HEK293T (cell line): ENCODE measurements at regions not wholly inside any gene's neighbourhood (a gene's known extent, or its start where the extent isn't known, plus 50 kb on each side); places are given as distances from the start of the nearest gene placed in this dataset.

Experiments
- CTCF ChIA-PET: fragments of 350-600 bp; formaldehyde crosslinking; extraction: SDS; loops from one replicate; lab custom pipeline; 2021; ENCODE audit warnings: antibody characterized with exemption, inconsistent platforms; lab: Yijun Ruan, JAX
- POLR2A ChIA-PET: fragments of 350-600 bp; formaldehyde crosslinking; extraction: SDS; loops from one replicate; lab custom pipeline; 2020; ENCODE audit warnings: antibody characterized with exemption, inconsistent platforms; lab: Yijun Ruan, JAX
- DNase-seq: peaks from one replicate; pipeline ENCODE4 v3.0.0; 2012; ENCODE audit warnings: mixed read lengths; ENCODE audit errors: extremely low spot score
- ARNT ChIP-seq: fragments of 450-650 bp; IDR thresholded peaks from 2 replicates; pipeline ENCODE4 v1.6.1; 2017; ENCODE audit warnings: mild to moderate bottlenecking
- BHLHE40 ChIP-seq: fragments of 450-650 bp; IDR thresholded peaks from 2 replicates; pipeline ENCODE4 v1.6.1; 2016; ENCODE audit warnings: mild to moderate bottlenecking, moderate library complexity, borderline replicate concordance
- CTBP1 ChIP-seq: fragments of 450-650 bp; IDR thresholded peaks from 2 replicates; pipeline ENCODE4 v1.6.1; 2016; ENCODE audit warnings: borderline replicate concordance
- ELF4 ChIP-seq: fragments of 450-650 bp; IDR thresholded peaks from 2 replicates; pipeline ENCODE4 v1.6.1; 2017; ENCODE audit warnings: antibody characterized with exemption
- FOXA1 ChIP-seq: fragments of 450-650 bp; IDR thresholded peaks from 2 replicates; pipeline ENCODE4 v1.6.1; 2016; ENCODE audit warnings: mild to moderate bottlenecking
- FOXK2 ChIP-seq: fragments of 450-650 bp; IDR thresholded peaks from 2 replicates; pipeline ENCODE4 v1.6.1; 2016; ENCODE audit warnings: mild to moderate bottlenecking
- FOXM1 ChIP-seq: fragments of 450-650 bp; IDR thresholded peaks from 2 replicates; pipeline ENCODE4 v1.6.1; 2017; ENCODE audit warnings: mild to moderate bottlenecking, borderline replicate concordance
- HDGF ChIP-seq: fragments of 450-650 bp; IDR thresholded peaks from 2 replicates; pipeline ENCODE4 v1.6.1; 2017; ENCODE audit warnings: antibody characterized with exemption, borderline replicate concordance
- L3MBTL2 ChIP-seq: fragments of 450-650 bp; conservative IDR thresholded peaks from 2 replicates; pipeline ENCODE4 v1.6.1; 2016; ENCODE audit warnings: mild to moderate bottlenecking
- LEF1 ChIP-seq: fragments of 450-650 bp; IDR thresholded peaks from 2 replicates; pipeline ENCODE4 v1.6.1; 2017; ENCODE audit warnings: mild to moderate bottlenecking, borderline replicate concordance
- NFRKB ChIP-seq: fragments of 450-650 bp; IDR thresholded peaks from 2 replicates; pipeline ENCODE4 v1.6.1; 2016; ENCODE audit warnings: mild to moderate bottlenecking, moderate library complexity
- PKNOX1 ChIP-seq: fragments of 450-650 bp; IDR thresholded peaks from 2 replicates; pipeline ENCODE4 v1.6.1; 2016
- SP1 ChIP-seq: fragments of 450-650 bp; IDR thresholded peaks from 2 replicates; pipeline ENCODE4 v1.6.1; 2017
- SUZ12 ChIP-seq: fragments of 450-650 bp; IDR thresholded peaks from 2 replicates; pipeline ENCODE4 v1.6.1; 2016; ENCODE audit warnings: mild to moderate bottlenecking
- TARDBP ChIP-seq: fragments of 450-650 bp; IDR thresholded peaks from 2 replicates; pipeline ENCODE4 v1.6.1; 2016
- ZNF384 ChIP-seq: fragments of 450-650 bp; IDR thresholded peaks from 2 replicates; pipeline ENCODE4 v1.6.1; 2016

- ChIA-PET CTCF (no interaction called here), POLR2A (no interaction called here)
- TF ChIP-seq ARNT (no peak), ZNF384 (no peak), L3MBTL2 (no peak), CTBP1 (no peak), FOXK2 (no peak), SUZ12 (no peak), SP1 (no peak), NFRKB (no peak), TARDBP (no peak), ELF4 (no peak)
- no peak for DNase-seq
Observed at GRCh38 chr13:95457294-95457693, 95.2 kb upstream of the CLDN10 start.

GRCh38 chr13:95462801-95463200 is 89.7 kb upstream of the CLDN10 start:
- no peak for DNase-seq
- TF ChIP-seq FOXK2 (no peak), FOXM1 (no peak), PKNOX1 (no peak), ARNT (no peak), NFRKB (no peak), SP1 (no peak), ELF4 (no peak), SUZ12 (no peak), L3MBTL2 (no peak), HDGF (no peak), CTBP1 (no peak), FOXA1 (no peak), ZNF384 (no peak), LEF1 (no peak), TARDBP (no peak), BHLHE40 (no peak)
- ChIA-PET POLR2A (no interaction called here), CTCF (no interaction called here)

GRCh38 chr13:95463531-95463930 is 89.0 kb upstream of the CLDN10 start:
- DNase-seq: no peak
- CTCF ChIA-PET: no interaction called here
- TF ChIP-seq CTBP1 (no peak), ARNT (no peak), ELF4 (no peak), FOXA1 (no peak), BHLHE40 (no peak), TARDBP (no peak), SP1 (no peak), ZNF384 (no peak), FOXK2 (no peak), LEF1 (no peak), NFRKB (no peak), L3MBTL2 (no peak)
- POLR2A ChIA-PET: no interaction called here

- ChIA-PET POLR2A (no interaction called here), CTCF (no interaction called here)
- no peak for DNase-seq
- TF ChIP-seq LEF1: no peak
- no peak for TF ChIP-seq CTBP1
- no peak for TF ChIP-seq PKNOX1
- TF ChIP-seq HDGF: no peak
- TF ChIP-seq FOXA1: no peak
- TF ChIP-seq ARNT: no peak
- TF ChIP-seq BHLHE40: no peak
- TF ChIP-seq FOXK2: no peak
- TF ChIP-seq SP1: no peak
- TF ChIP-seq ZNF384: no peak
- TF ChIP-seq NFRKB: no peak
- no peak for TF ChIP-seq ELF4
- TF ChIP-seq TARDBP: no peak
- no peak for TF ChIP-seq SUZ12
- TF ChIP-seq L3MBTL2: no peak
Observed at GRCh38 chr13:95470574-95471366, 81.8 kb upstream of the CLDN10 start.

GRCh38 chr13:95471960-95472359 is 80.6 kb upstream of the CLDN10 start:
- CTCF ChIA-PET: no interaction called here

GRCh38 chr13:95474992-95475391 is 77.5 kb upstream of the CLDN10 start:
- POLR2A ChIA-PET: no interaction called here
- CTCF ChIA-PET: interaction anchor here (0.6 to 0.7 kb wide), 2 partner anchors 79 to 187 kb away, joined by 3 to 6 read pairs; no protein-coding TSS in a partner anchor
- no peak for DNase-seq

More at GRCh38 chr13:95471960-95472359, 80.6 kb upstream of the CLDN10 start:
- no peak for DNase-seq
- TF ChIP-seq FOXA1: no peak
- no peak for TF ChIP-seq SP1
- TF ChIP-seq NFRKB: no peak
- no peak for TF ChIP-seq LEF1
- POLR2A ChIA-PET: no interaction called here

GRCh38 chr13:95477187-95477586 is 75.3 kb upstream of the CLDN10 start:
- CTCF ChIA-PET: interaction anchor here (0.7 kb wide), 1 partner anchor 180 kb away, joined by 6 read pairs; no protein-coding TSS in a partner anchor
- TF ChIP-seq SUZ12 (no peak), ELF4 (no peak), TARDBP (no peak), NFRKB (no peak), HDGF (no peak), LEF1 (no peak), FOXK2 (no peak), ARNT (no peak), BHLHE40 (no peak), SP1 (no peak), FOXA1 (no peak), PKNOX1 (no peak), FOXM1 (no peak), L3MBTL2 (no peak), CTBP1 (no peak), ZNF384 (no peak)
- POLR2A ChIA-PET: no interaction called here
- DNase-seq: no peak

More at GRCh38 chr13:95474992-95475391, 77.5 kb upstream of the CLDN10 start:
- TF ChIP-seq ZNF384: no peak
- no peak for TF ChIP-seq NFRKB
- TF ChIP-seq ELF4: no peak
- no peak for TF ChIP-seq CTBP1
- TF ChIP-seq LEF1: no peak
- TF ChIP-seq FOXM1: no peak
- TF ChIP-seq L3MBTL2: no peak
